IMR-90 (cell line): ENCODE measurements at regions not wholly inside any gene's neighbourhood (a gene's known extent, or its start where the extent isn't known, plus 50 kb on each side); places are given as distances from the start of the nearest gene placed in this dataset.

ENCODE experiments used
- ATAC-seq: fragments of 200-7000 bp; cut with Tn5 transposase; 2 replicates; pipeline ENCODE4 v1.9.1; 2020; ENCODE audit warnings: low read depth, mild to moderate bottlenecking, moderate library complexity
- BruUV-seq: library from RNA; stranded (reverse); fragments of 400-500 nt; replicated peaks from 2 replicates; lab custom pipeline; 2021; lab: Mats Ljungman, UMichigan
- CTCF ChIA-PET: fragments of 300-600 bp; formaldehyde crosslinking; extraction: SDS; loops from one replicate; lab custom pipeline; 2021; ENCODE audit warnings: antibody characterized with exemption; lab: Yijun Ruan, JAX
- POLR2A ChIA-PET: fragments of 300-600 bp; sonication (Branson Sonifier 250); formaldehyde crosslinking; loops from one replicate; lab custom pipeline; 2022; ENCODE audit warnings: antibody characterized with exemption; ENCODE audit not compliant: unreplicated experiment; lab: Charles Lee
- DNase-seq: peaks from one replicate; pipeline ENCODE4 v3.0.0; 2013
- H2AFZ ChIP-seq: replicated peaks from 2 replicates; pipeline ENCODE3; 2013; ENCODE audit warnings: low read length, mild to moderate bottlenecking; ENCODE audit not compliant: poor library complexity
- H2AK5ac ChIP-seq: 2 replicates; pipeline ENCODE4 v1.6.1; 2013; ENCODE audit warnings: low read depth, low read length, inconsistent platforms
- H2AK9ac ChIP-seq: replicated peaks from 2 replicates; pipeline ENCODE3; 2013; ENCODE audit warnings: mild to moderate bottlenecking, low read depth, low read length, moderate library complexity; ENCODE audit not compliant: poor library complexity
- H2BK120ac ChIP-seq: 2 replicates; pipeline ENCODE4 v1.6.1; 2013; ENCODE audit warnings: low read depth, low read length, inconsistent platforms
- H2BK15ac ChIP-seq: 3 replicates; pipeline ENCODE4 v1.6.1; 2013; ENCODE audit warnings: low read depth, low read length, inconsistent platforms
- H2BK20ac ChIP-seq: 2 replicates; pipeline ENCODE4 v1.6.1; 2013; ENCODE audit warnings: low read depth, mild to moderate bottlenecking, inconsistent platforms, low read length, moderate library complexity
- H2BK5ac ChIP-seq: 2 replicates; pipeline ENCODE4 v1.6.1; 2013; ENCODE audit warnings: mild to moderate bottlenecking, low read depth, low read length, inconsistent platforms; ENCODE audit not compliant: poor library complexity, severe bottlenecking
- H3K14ac ChIP-seq: replicated peaks from 2 replicates; pipeline ENCODE4 v1.6.1; 2013; ENCODE audit warnings: low read depth, low read length, inconsistent platforms
- H3K18ac ChIP-seq: 2 replicates; pipeline ENCODE4 v1.6.1; 2013; ENCODE audit warnings: low read depth, low read length, control low read depth
- H3K23ac ChIP-seq: 2 replicates; pipeline ENCODE4 v1.6.1; 2013; ENCODE audit warnings: low read depth, low read length, inconsistent platforms
- H3K27ac ChIP-seq: 2 replicates; pipeline ENCODE4 v1.5.1; 2013; ENCODE audit warnings: mild to moderate bottlenecking, control low read depth, low read length; ENCODE audit not compliant: insufficient read depth
- H3K27me3 ChIP-seq: 2 replicates; pipeline ENCODE4 v1.6.1; 2013; ENCODE audit warnings: low read length; ENCODE audit not compliant: control insufficient read depth, insufficient read depth
- H3K36me3 ChIP-seq: 2 replicates; pipeline ENCODE4 v1.6.1; 2013; ENCODE audit warnings: low read length, mixed read lengths; ENCODE audit not compliant: control insufficient read depth, insufficient read depth
- H3K4ac ChIP-seq: 2 replicates; pipeline ENCODE4 v1.6.1; 2013; ENCODE audit warnings: low read depth, low read length, inconsistent platforms
- H3K4me1 ChIP-seq: 2 replicates; pipeline ENCODE4 v1.6.1; 2013; ENCODE audit warnings: low read length, mixed read lengths; ENCODE audit not compliant: control insufficient read depth, insufficient read depth
- H3K4me2 ChIP-seq: 2 replicates; pipeline ENCODE4 v1.6.1; 2013; ENCODE audit warnings: low read depth, mild to moderate bottlenecking, control low read depth, low read length, moderate library complexity
- H3K4me3 ChIP-seq: 2 replicates; pipeline ENCODE4 v1.5.1; 2013; ENCODE audit warnings: low read depth, mild to moderate bottlenecking, control low read depth, low read length, moderate library complexity; ENCODE audit not compliant: insufficient read depth
- H3K56ac ChIP-seq: 2 replicates; pipeline ENCODE4 v1.6.1; 2013; ENCODE audit warnings: low read length, inconsistent platforms; ENCODE audit not compliant: insufficient read depth; ENCODE audit errors: extremely low read depth
- H3K79me1 ChIP-seq, 2 experiments: 2 replicates each; pipeline ENCODE4 v1.6.1; 2013; ENCODE audit warnings: low read length in 2 of 2, inconsistent platforms in 1 of 2, low read depth in 1 of 2
- H3K9ac ChIP-seq: 2 replicates; pipeline ENCODE4 v1.6.1; 2013; ENCODE audit warnings: low read depth, low read length, control low read depth
- H3K9me1 ChIP-seq: 2 replicates; pipeline ENCODE4 v1.6.1; 2013; ENCODE audit warnings: low read length, inconsistent platforms; ENCODE audit not compliant: insufficient read depth
- H3K9me3 ChIP-seq: 2 replicates; pipeline ENCODE4 v1.6.1; 2013; ENCODE audit warnings: low read length; ENCODE audit not compliant: control insufficient read depth, insufficient read depth
- H4K20me1 ChIP-seq: 2 replicates; pipeline ENCODE4 v1.6.1; 2013; ENCODE audit warnings: low read length, inconsistent platforms; ENCODE audit not compliant: insufficient read depth
- H4K5ac ChIP-seq: 2 replicates; pipeline ENCODE4 v1.6.1; 2013; ENCODE audit warnings: mild to moderate bottlenecking, low read depth, low read length, control low read depth
- H4K8ac ChIP-seq, 2 experiments: 2 replicates each; pipeline ENCODE4 v1.6.1; 2013; ENCODE audit warnings: low read depth in 2 of 2, low read length in 2 of 2, control low read depth in 1 of 2, inconsistent platforms in 1 of 2
- H4K91ac ChIP-seq: 2 replicates; pipeline ENCODE4 v1.6.1; 2013; ENCODE audit warnings: low read depth, low read length, inconsistent platforms; ENCODE audit not compliant: insufficient read depth
- BHLHE40 ChIP-seq: fragments of 150-350 bp; IDR thresholded peaks from 2 replicates; pipeline ENCODE4 v1.6.1; 2016; ENCODE audit warnings: mild to moderate bottlenecking, low read depth, low read length
- CHD1 ChIP-seq: IDR thresholded peaks from 2 replicates; pipeline ENCODE4 v1.6.1; 2012; ENCODE audit warnings: low read depth, low read length, improper control_type of control experiment
- MXI1 ChIP-seq: IDR thresholded peaks from 2 replicates; pipeline ENCODE4 v1.6.1; 2012; ENCODE audit warnings: low read depth, mild to moderate bottlenecking, low read length, moderate library complexity, borderline replicate concordance
- NFE2L2 ChIP-seq: fragments of 150-350 bp; IDR thresholded peaks from 2 replicates; pipeline ENCODE4 v1.6.1; 2016; ENCODE audit warnings: low read depth, mild to moderate bottlenecking, low read length
- POLR2A ChIP-seq: IDR thresholded peaks from 2 replicates; pipeline ENCODE4 v1.6.1; 2012; ENCODE audit warnings: mild to moderate bottlenecking, low read depth, low read length
- RAD21 ChIP-seq: IDR thresholded peaks from 2 replicates; pipeline ENCODE4 v1.6.1; 2012; ENCODE audit warnings: low read length, improper control_type of control experiment
- RFX5 ChIP-seq: IDR thresholded peaks from 2 replicates; pipeline ENCODE4 v1.8.0; 2012; ENCODE audit warnings: low read depth, mild to moderate bottlenecking, low read length, moderate library complexity
- WGBS, 2 experiments: methylation state at CpG; one replicate each; pipeline versions ENCODE4 v1.1.5 to v1.1.7; 2013; ENCODE audit warnings: missing lambda C conversion rate in 2 of 2; ENCODE audit not compliant: insufficient read length in 1 of 2; ENCODE audit errors: extremely low coverage in 2 of 2; 5-methylcytosine and 5-hydroxymethylcytosine counted together
- dilution Hi-C: fragments of 300-500 bp; cut with HindIII; formaldehyde crosslinking; loops from one replicate; pipeline ENCODE4 v1.14.3; 2018; ENCODE audit warnings: low sequenced_read_pairs; ENCODE audit not compliant: unreplicated experiment
- in situ Hi-C: fragments of 300-500 bp; cut with MboI; formaldehyde crosslinking; loops from 3 replicates; pipeline ENCODE4 v1.14.3; 2019; ENCODE audit warnings: low sequenced_read_pairs, inconsistent platforms, mixed read lengths
- intact Hi-C: fragments of 100-400 bp; cut with micrococcal nuclease; formaldehyde crosslinking; loops from 2 replicates; pipeline ENCODE4 v1.10.0; 2022
- TF ChIP-seq, protein P1 (sequence below): fragments of 150-350 bp; IDR thresholded peaks from 2 replicates; pipeline ENCODE4 v1.6.1; 2017; ENCODE audit warnings: mild to moderate bottlenecking, antibody characterized with exemption, low read length, low read depth
- TF ChIP-seq, protein P2 (sequence below): fragments of 150-350 bp; IDR thresholded peaks from 2 replicates; pipeline ENCODE4 v1.6.1; 2016; ENCODE audit warnings: low read depth, mild to moderate bottlenecking, low read length, moderate library complexity, borderline replicate concordance
- TF ChIP-seq, protein P3 (sequence below): conservative IDR thresholded peaks from 2 replicates; pipeline ENCODE4 v1.5.1; 2012; ENCODE audit warnings: mild to moderate bottlenecking, low read depth, low read length, improper control_type of control experiment

DNA sequence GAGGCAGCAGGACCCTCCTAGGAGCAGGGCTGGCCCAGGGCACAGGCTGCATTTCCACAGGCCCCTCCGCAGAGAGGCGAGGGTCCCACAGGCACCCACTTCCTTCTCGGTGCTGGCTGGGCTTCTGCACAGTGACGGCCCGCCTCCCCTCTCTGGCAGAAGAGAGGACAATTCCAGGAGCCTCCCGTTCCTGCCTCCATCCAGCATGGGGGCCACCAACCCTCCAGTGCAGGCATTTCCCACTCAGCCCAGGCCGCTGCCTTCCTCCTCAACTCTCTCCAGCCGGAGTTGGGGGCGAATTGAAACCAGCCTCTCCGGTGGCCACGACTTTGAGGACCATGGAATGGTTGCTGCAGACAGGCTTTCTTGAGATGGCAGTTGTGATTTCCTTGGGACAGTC lies 125.0 kb upstream of the PPP2R2D start:
- Histone ChIP-seq H3K27me3 (no peaks in the 10 kb centered on the region), H2BK15ac (no peak overlapping the region), H2BK5ac (no peak overlapping the region), H3K56ac (no peak overlapping the region), H2BK20ac (no peak overlapping the region), H3K79me1 (no peaks in the 10 kb centered on the region), H3K4ac (no peak overlapping the region), H3K9me3 (peaks cover 74% of the 10 kb centered on the region), H3K9me1 (no peaks in the 10 kb centered on the region), H4K8ac (no peak overlapping the region), H3K4me1 (no peaks in the 10 kb centered on the region), H2AFZ (no peak overlapping the region), H2AK5ac (no peak overlapping the region), H3K14ac (no peak overlapping the region), H2AK9ac (no peak overlapping the region), H3K4me2 (no peak overlapping the region), H4K91ac (no peak overlapping the region), H3K23ac (no peak overlapping the region), H3K18ac (no peak overlapping the region), H2BK120ac (no peak overlapping the region), H4K5ac (no peak overlapping the region), H3K36me3 (no peaks in the 10 kb centered on the region), H3K27ac (no peak overlapping the region), H3K9ac (no peak overlapping the region), H4K20me1 (no peaks in the 10 kb centered on the region), H3K4me3 (no peak overlapping the region)
- DNase-seq (no peak), ATAC-seq (no peak)
- in situ Hi-C loops: no loop called here
- dilution Hi-C loops: no loop called here
- BruUV-seq: no TSS peak
- TF ChIP-seq, protein P1, sequence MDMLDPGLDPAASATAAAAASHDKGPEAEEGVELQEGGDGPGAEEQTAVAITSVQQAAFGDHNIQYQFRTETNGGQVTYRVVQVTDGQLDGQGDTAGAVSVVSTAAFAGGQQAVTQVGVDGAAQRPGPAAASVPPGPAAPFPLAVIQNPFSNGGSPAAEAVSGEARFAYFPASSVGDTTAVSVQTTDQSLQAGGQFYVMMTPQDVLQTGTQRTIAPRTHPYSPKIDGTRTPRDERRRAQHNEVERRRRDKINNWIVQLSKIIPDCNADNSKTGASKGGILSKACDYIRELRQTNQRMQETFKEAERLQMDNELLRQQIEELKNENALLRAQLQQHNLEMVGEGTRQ: no peak
- TF ChIP-seq RFX5: no peak
- TF ChIP-seq MXI1: no peak
- TF ChIP-seq RAD21: no peak
- no peak for TF ChIP-seq BHLHE40
- TF ChIP-seq, protein P2, sequence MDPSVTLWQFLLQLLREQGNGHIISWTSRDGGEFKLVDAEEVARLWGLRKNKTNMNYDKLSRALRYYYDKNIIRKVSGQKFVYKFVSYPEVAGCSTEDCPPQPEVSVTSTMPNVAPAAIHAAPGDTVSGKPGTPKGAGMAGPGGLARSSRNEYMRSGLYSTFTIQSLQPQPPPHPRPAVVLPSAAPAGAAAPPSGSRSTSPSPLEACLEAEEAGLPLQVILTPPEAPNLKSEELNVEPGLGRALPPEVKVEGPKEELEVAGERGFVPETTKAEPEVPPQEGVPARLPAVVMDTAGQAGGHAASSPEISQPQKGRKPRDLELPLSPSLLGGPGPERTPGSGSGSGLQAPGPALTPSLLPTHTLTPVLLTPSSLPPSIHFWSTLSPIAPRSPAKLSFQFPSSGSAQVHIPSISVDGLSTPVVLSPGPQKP: no peak
- no peak for TF ChIP-seq POLR2A
- TF ChIP-seq NFE2L2: no peak
- TF ChIP-seq CHD1: no peak
- TF ChIP-seq, protein P3, sequence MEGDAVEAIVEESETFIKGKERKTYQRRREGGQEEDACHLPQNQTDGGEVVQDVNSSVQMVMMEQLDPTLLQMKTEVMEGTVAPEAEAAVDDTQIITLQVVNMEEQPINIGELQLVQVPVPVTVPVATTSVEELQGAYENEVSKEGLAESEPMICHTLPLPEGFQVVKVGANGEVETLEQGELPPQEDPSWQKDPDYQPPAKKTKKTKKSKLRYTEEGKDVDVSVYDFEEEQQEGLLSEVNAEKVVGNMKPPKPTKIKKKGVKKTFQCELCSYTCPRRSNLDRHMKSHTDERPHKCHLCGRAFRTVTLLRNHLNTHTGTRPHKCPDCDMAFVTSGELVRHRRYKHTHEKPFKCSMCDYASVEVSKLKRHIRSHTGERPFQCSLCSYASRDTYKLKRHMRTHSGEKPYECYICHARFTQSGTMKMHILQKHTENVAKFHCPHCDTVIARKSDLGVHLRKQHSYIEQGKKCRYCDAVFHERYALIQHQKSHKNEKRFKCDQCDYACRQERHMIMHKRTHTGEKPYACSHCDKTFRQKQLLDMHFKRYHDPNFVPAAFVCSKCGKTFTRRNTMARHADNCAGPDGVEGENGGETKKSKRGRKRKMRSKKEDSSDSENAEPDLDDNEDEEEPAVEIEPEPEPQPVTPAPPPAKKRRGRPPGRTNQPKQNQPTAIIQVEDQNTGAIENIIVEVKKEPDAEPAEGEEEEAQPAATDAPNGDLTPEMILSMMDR: no peak
- WGBS, 2 experiments: no CpG with 5 or more reads among the region's 11 CpGs
- intact Hi-C loops: no loop called here
- POLR2A ChIA-PET: no interaction called here
- CTCF ChIA-PET: no interaction called here
